ENCODE measurements at regions not wholly inside any gene's neighbourhood (a gene's known extent, or its start where the extent isn't known, plus 50 kb on each side); places are given as distances from the start of the nearest gene placed in this dataset.
"Not testable (repeated sequence)": the region's sequence is repeated elsewhere in the genome, so short reads cannot be mapped to it uniquely, and the experiment has no call there.

- TF ChIP-seq, protein P1, sequence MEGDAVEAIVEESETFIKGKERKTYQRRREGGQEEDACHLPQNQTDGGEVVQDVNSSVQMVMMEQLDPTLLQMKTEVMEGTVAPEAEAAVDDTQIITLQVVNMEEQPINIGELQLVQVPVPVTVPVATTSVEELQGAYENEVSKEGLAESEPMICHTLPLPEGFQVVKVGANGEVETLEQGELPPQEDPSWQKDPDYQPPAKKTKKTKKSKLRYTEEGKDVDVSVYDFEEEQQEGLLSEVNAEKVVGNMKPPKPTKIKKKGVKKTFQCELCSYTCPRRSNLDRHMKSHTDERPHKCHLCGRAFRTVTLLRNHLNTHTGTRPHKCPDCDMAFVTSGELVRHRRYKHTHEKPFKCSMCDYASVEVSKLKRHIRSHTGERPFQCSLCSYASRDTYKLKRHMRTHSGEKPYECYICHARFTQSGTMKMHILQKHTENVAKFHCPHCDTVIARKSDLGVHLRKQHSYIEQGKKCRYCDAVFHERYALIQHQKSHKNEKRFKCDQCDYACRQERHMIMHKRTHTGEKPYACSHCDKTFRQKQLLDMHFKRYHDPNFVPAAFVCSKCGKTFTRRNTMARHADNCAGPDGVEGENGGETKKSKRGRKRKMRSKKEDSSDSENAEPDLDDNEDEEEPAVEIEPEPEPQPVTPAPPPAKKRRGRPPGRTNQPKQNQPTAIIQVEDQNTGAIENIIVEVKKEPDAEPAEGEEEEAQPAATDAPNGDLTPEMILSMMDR (IDR thresholded peaks at IDR 0.05 in 2 of 3, conservative IDR thresholded peaks at IDR 0.05 in 1 of 3; ENCODE audit: borderline replicate concordance in 1 of 3, insufficient read depth in 1 of 3, low read depth in 2 of 3, low read length in 2 of 3), result not testable (repeated sequence)
- not testable (repeated sequence) for TF ChIP-seq EGR1 (IDR thresholded peaks at IDR 0.05; ENCODE audit: low read depth); POLR2A (IDR thresholded peaks at IDR 0.05; ENCODE audit: borderline replicate concordance, extremely low read depth, insufficient read depth, insufficient read length); EZH2 (IDR thresholded peaks at IDR 0.05); MAX (IDR thresholded peaks at IDR 0.05); JUND (IDR thresholded peaks at IDR 0.05); TCF7L2 (IDR thresholded peaks at IDR 0.05; ENCODE audit: borderline replicate concordance, extremely low read depth, insufficient read depth, insufficient read length); RAD21 (IDR thresholded peaks at IDR 0.05; ENCODE audit: low read depth); CBX3 (IDR thresholded peaks at IDR 0.05; ENCODE audit: low read depth); POLR2AphosphoS5 (IDR thresholded peaks at IDR 0.05; ENCODE audit: low read depth, low read length); EZH2phosphoT487 (IDR thresholded peaks at IDR 0.05; ENCODE audit: borderline replicate concordance); ZNF274 (IDR thresholded peaks at IDR 0.05; ENCODE audit: low read depth, low read length); REST (IDR thresholded peaks at IDR 0.05; ENCODE audit: low read depth)
Measured at GRCh38 chr7:39768439-39768838, 145.1 kb downstream of the RALA start.
